Left lung (tissue), 4 donors: ENCODE measurements at regions not wholly inside any gene's neighbourhood (a gene's known extent, or its start where the extent isn't known, plus 50 kb on each side); places are given as distances from the start of the nearest gene placed in this dataset.

Experiments used
- ATAC-seq: fragments of 200-7000 bp; cut with Tn5 transposase; one replicate; pipeline ENCODE4 v1.9.1; 2020; ENCODE audit warnings: moderate library complexity
- DNase-seq, 4 donors: peaks; one replicate each; pipeline ENCODE4 v3.0.0-alpha.2; 2013 to 2020
- H3K27ac ChIP-seq, 2 donors: fragments of 200-600 bp; sonication (generic) in 1 of 2; one replicate each; pipeline versions ENCODE4 v1.5.0 to v1.8.0; 2020 to 2021
- H3K27me3 ChIP-seq, 2 donors: fragments of 200-600 bp; sonication (generic) in 1 of 2; one replicate each; pipeline versions ENCODE4 v1.5.0 to v1.8.0; 2020 to 2021
- H3K36me3 ChIP-seq, 2 donors: fragments of 200-600 bp; sonication (generic) in 1 of 2; one replicate each; pipeline versions ENCODE4 v1.5.0 to v1.8.0; 2020 to 2021
- H3K4me1 ChIP-seq, 2 donors: fragments of 200-600 bp; one replicate each; pipeline ENCODE4 v1.8.0; 2021
- H3K4me3 ChIP-seq, 2 donors: fragments of 200-600 bp; sonication (generic) in 1 of 2; one replicate each; pipeline versions ENCODE4 v1.5.0 to v1.8.0; 2020 to 2021; ENCODE audit warnings: mild to moderate bottlenecking in 1 of 2
- H3K9me3 ChIP-seq, 2 donors: fragments of 200-600 bp; sonication (generic) in 1 of 2; one replicate each; pipeline versions ENCODE4 v1.5.0 to v1.8.0; 2020 to 2021
- intact Hi-C, 2 donors: fragments of 100-400 bp; cut with DNase I; formaldehyde crosslinking; loops; one replicate each; pipeline versions ENCODE4 v1.11.2 to v1.14.2; 2022
- TF ChIP-seq, protein P1 (sequence below), 2 donors: fragments of 200-600 bp; sonication (generic) in 1 of 2; IDR thresholded peaks; one replicate each; pipeline versions ENCODE4 v1.5.0 to v1.8.0; 2021; ENCODE audit warnings: antibody characterized with exemption in 2 of 2
- donor health status: DM: no; HTN: yes; CAD: no.
- donor health status: DM: no; HTN: no; CAD: no.

GRCh38 chr7:18196638-18197037 is 169.0 kb upstream of the PRPS1L1 start:
- Histone ChIP-seq H3K4me3 (no peak overlapping the region), H3K4me1 (no peaks in the 10 kb centered on the region), H3K27me3 (no peaks in the 10 kb centered on the region), H3K9me3 (no peaks in the 10 kb centered on the region), H3K36me3 (no peaks in the 10 kb centered on the region), H3K27ac (no peak overlapping the region)
- intact Hi-C loops = no loop called here
- DNase-seq (no peak), ATAC-seq (no peak)
- TF ChIP-seq, protein P1, sequence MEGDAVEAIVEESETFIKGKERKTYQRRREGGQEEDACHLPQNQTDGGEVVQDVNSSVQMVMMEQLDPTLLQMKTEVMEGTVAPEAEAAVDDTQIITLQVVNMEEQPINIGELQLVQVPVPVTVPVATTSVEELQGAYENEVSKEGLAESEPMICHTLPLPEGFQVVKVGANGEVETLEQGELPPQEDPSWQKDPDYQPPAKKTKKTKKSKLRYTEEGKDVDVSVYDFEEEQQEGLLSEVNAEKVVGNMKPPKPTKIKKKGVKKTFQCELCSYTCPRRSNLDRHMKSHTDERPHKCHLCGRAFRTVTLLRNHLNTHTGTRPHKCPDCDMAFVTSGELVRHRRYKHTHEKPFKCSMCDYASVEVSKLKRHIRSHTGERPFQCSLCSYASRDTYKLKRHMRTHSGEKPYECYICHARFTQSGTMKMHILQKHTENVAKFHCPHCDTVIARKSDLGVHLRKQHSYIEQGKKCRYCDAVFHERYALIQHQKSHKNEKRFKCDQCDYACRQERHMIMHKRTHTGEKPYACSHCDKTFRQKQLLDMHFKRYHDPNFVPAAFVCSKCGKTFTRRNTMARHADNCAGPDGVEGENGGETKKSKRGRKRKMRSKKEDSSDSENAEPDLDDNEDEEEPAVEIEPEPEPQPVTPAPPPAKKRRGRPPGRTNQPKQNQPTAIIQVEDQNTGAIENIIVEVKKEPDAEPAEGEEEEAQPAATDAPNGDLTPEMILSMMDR (IDR thresholded peaks at IDR 0.05) = no peak

GRCh38 chr7:18198868-18199267 is 171.2 kb upstream of the PRPS1L1 start:
- ATAC-seq = no peak
- Histone ChIP-seq H3K27me3 (no peaks in the 10 kb centered on the region), H3K9me3 (no peaks in the 10 kb centered on the region), H3K27ac (no peak overlapping the region), H3K36me3 (no peaks in the 10 kb centered on the region), H3K4me3 (no peak overlapping the region), H3K4me1 (no peaks in the 10 kb centered on the region)
- TF ChIP-seq, protein P1 (IDR thresholded peaks at IDR 0.05) = no peak
- intact Hi-C loops = no loop called here
- no peak for DNase-seq

DNA sequence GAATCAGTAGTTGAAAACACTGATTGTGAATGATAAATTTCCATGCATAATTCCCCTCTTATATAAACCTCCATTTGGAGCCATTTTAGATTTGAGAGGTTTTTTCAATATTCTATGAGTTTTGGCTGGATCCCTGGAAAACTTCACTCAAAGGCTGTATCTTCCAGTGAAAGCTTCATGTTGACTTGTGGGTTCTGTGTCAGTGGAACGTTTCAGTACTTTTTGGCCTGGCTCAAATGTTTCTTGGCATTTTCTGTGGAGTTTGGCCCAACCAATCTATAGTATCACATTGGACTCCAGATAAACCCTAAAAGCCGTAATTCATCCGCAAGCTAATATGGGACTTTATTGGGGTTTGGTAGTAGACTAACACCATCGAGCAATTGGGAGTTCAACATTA is 172.6 kb upstream of the PRPS1L1 start:
- Histone ChIP-seq H3K27me3 (no peaks in the 10 kb centered on the region), H3K9me3 (no peaks in the 10 kb centered on the region), H3K4me1 (no peaks in the 10 kb centered on the region), H3K27ac (no peak overlapping the region), H3K4me3 (no peak overlapping the region), H3K36me3 (no peaks in the 10 kb centered on the region)
- TF ChIP-seq, protein P1 (IDR thresholded peaks at IDR 0.05) = no peak
- DNase-seq (no peak), ATAC-seq (no peak)
- intact Hi-C loops = no loop called here

DNA sequence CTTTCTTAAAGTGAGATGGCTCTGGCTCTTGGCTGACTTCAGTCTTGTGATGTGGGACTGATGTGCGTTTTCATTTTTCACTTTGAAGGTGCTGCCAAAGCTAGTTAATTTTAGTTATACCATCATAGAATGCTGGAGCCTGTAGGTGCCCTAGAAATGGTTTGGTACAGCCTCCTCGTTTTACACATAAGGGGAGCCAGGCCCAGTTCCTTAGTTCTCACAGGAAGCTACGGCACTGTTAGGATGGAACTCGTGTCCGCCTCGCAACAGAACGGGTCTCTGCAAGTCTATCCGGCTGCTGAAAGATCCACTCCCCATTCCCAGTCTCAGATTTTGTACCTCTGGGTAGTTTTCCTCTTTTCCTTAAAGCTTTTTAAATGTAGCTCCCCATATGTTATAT is 173.2 kb upstream of the PRPS1L1 start:
- intact Hi-C loops = no loop called here
- DNase-seq = no peak
- Histone ChIP-seq H3K4me1 (no peaks in the 10 kb centered on the region), H3K9me3 (no peaks in the 10 kb centered on the region), H3K4me3 (no peak overlapping the region), H3K27me3 (no peaks in the 10 kb centered on the region), H3K36me3 (no peaks in the 10 kb centered on the region), H3K27ac (no peak overlapping the region)
- ATAC-seq = no peak
- TF ChIP-seq, protein P1 (IDR thresholded peaks at IDR 0.05) = no peak

GRCh38 chr7:18201350-18201749 is 173.7 kb upstream of the PRPS1L1 start:
- DNase-seq (peak in 1 of 4 donors; percentile 31), ATAC-seq (peak; percentile 33)
- Histone ChIP-seq H3K9me3 (no peaks in the 10 kb centered on the region), H3K27me3 (no peaks in the 10 kb centered on the region), H3K27ac (no peak overlapping the region), H3K4me1 (no peaks in the 10 kb centered on the region), H3K36me3 (no peaks in the 10 kb centered on the region), H3K4me3 (no peak overlapping the region)
- TF ChIP-seq, protein P1 (IDR thresholded peaks at IDR 0.05) = no peak
- intact Hi-C loops = no loop called here
